ENCODE measurements at regions not wholly inside any gene's neighbourhood (a gene's known extent, or its start where the extent isn't known, plus 50 kb on each side); places are given as distances from the start of the nearest gene placed in this dataset.
"Not testable (repeated sequence)": the region's sequence is repeated elsewhere in the genome, so short reads cannot be mapped to it uniquely, and the experiment has no call there.

DNA sequence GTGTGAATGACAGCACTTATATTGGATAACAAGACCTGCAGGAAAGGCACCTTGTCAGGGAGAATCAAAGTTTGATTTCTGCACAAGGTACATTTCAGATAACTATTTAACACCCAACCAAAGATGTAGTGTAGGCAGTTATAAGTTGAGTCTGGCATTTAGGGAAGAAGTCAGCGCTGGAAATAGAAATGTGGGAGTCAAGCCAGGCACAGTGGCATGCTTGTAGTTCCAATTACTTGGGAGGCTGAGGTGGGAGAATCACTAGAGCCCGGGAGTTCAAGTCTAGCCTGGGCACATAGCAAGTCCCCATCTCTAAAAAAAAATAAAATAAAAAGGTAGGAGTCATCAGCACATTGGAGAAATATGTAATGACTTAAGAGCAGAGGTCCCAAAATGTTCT lies 295.1 kb downstream of the ZNF674 start:
- H3K27ac ChIP-seq = no peak overlapping the region
- no peak overlapping the region for H3K4me3 ChIP-seq

DNA sequence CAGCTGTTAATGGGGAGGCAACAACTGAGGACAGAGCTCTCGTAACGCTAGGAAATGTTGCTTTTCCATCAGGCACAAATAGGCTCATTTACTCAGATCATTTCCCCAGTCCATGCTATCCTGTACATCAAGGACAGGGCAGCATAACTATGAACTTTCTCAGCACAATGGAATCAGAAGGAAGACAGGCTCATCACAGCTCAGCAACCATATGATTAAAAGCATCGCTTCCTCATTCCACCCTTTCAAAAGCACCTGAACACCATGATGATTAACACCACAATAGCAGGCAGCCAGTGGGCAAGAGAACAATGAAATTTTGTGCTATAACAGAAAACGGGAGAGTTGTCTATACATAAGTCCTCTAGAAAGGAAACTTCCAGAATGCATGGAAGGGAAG lies 297.8 kb downstream of the ZNF674 start:
- Histone ChIP-seq H3K4me3 (no peak overlapping the region), H3K27ac (no peak overlapping the region)

DNA sequence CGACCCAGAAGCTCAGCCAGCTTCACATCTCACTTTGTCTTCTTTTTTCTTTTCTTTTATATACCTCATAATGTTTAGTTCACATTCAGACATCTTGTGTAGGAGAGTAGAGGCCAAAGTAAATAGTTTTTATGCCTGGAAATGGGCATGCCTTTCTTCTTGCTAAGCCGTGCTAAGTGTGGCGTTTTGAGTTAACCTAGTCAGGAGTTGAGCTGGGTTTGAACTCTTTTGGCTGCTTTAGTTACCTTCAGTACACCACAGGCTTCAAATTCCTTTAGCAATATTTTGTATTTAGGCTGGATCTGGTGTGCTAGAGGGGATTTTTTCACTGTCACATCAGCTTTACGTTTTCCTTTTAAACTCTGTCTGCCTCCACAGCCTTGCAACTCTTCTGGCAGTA lies 300.8 kb downstream of the ZNF674 start:
- no peak overlapping the region for H3K27ac ChIP-seq

DNA sequence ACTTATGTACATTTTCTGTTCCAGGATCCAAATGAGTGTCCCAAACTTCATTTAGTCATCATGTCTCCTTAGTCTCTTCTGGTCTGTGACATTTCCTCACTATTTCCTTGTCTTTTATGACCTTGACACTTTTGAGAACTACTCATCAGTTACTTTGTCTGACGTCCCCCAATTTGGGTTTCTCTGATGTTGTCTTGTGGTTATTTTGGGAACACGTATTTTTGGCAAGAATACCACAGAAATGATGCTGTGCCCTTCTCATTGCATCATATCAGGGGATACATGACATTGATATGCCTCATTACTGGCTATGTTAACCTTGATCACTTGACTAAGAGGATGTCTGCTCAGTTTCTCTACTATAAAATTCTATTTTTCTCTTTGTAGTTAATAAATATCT lies 308.8 kb downstream of the ZNF674 start:
- Histone ChIP-seq H3K4me3 (no peak overlapping the region), H3K27ac (no peak overlapping the region)

More for the DNA sequence above, 300.8 kb downstream of the ZNF674 start:
- H3K4me3 ChIP-seq = no peak overlapping the region

DNA sequence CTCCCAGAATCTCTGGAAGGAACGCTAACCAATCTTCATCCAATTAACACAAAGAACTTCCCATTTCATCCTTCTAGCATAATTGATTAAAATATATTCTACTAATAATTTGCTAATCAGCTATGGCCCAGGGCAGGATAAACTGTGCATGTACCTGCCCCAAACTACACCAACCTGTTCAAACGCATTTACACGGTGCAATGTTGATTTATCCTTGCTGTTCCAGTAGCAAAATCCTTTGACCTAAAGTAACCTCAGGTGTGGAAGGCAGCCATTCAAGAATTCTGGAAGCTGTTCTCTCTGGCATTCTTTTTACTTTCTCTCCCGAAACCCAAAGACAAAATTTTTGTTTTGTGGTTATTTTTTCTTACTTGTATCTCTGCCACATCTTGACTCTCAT lies 309.4 kb downstream of the ZNF674 start:
- no peak overlapping the region for H3K27ac ChIP-seq
- H3K4me3 ChIP-seq = no peak overlapping the region

DNA sequence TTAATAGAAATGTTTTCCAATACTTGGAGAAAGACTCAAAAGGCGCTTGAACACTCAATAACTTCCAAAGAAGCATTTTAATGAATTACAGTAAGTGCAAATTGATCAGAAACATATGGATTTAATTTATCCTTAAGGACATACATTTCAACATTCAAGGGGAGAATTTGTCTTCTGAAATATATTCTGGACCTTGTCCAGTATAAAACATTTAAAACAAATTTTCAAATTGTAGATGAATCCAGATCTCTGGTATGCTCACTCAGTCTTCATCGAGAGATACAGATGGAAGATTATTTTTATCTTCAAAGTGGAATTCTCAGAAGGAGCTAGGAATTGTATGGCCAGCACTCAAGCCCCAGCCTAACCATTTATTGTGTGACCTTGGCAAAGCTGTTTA lies 310.4 kb downstream of the ZNF674 start:
- no peak overlapping the region for H3K27ac ChIP-seq
- H3K4me3 ChIP-seq = no peak overlapping the region

DNA sequence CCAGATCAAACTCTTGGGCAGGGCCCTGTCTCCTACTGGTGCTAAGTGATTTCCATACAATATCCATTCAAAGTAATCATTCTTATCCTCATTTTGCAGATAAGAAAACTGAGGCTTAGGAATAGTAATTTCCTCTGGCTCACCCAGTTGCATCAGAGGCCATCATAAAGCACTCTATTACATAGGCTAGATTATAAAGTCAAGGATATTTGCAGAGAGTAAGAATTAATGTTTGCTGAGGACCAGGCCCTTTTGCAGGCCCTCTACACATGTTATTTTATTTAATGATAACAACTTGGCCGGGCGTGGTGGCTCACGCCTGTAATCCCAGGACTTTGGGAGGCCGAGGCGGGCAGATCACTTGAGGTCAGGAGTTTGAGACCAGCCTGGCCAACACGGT lies 316.8 kb downstream of the ZNF674 start:
- Histone ChIP-seq H3K27ac (no peak overlapping the region), H3K4me3 (no peak overlapping the region)

DNA sequence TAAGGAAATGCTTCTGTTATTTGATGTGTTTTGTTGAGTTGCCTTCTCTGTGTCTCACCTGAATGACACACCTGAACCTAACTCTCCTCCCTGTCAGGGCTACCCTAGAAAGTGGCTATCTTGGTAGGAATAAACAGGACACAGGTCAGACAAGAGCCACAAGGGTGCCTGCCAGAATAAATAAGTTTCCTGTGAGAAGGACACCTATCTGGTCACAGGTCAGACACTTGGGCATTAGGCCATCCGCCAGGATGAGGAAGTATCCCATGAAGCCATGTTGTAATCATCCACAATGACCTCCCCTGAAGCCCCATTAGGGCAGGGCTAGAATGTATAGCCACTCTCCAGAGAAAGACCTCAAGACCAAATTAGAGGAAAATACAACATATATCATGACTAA lies 318.8 kb downstream of the ZNF674 start:
- H3K4me3 ChIP-seq = no peak overlapping the region
- H3K27ac ChIP-seq = no peak overlapping the region

DNA sequence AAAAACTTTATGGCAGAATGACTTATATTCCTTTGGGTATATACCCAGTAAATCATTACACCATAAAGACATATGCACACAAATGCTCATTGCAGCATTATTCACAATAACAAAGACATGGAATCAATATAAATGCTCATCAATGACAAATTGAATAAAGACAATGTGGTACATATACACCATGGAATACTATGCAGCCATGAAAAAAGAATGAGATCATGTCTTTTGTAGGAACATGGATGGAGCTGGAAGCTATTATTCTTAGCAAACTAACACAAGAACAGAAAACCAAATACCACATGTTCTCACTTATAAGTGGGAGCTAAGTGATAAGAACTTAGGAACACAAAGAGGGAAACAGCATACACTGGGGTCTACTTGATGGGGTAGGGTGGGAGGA lies 321.7 kb downstream of the ZNF674 start:
- H3K4me3 ChIP-seq, H3K27ac ChIP-seq: not testable (repeated sequence)

DNA sequence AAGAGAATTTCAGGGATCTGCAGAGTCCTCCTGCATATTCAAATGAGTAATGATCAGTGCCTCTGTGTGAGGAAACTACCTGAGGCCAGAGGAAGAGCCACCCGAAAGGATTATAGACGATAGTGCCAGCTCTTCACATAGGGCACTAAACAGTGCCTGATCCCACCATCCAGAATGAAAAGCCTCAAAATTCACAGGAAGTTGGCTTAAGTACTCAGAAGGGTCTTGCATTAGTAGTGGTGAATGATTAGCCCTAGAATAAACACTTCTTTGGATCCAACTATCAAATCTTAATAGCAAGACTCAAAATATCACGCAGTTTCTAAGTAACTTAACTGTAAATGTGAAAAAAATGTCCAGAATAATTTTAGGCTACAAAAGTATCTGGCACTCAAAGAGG lies 324.4 kb downstream of the ZNF674 start:
- H3K4me3 ChIP-seq = no peak overlapping the region
- no peak overlapping the region for H3K27ac ChIP-seq

DNA sequence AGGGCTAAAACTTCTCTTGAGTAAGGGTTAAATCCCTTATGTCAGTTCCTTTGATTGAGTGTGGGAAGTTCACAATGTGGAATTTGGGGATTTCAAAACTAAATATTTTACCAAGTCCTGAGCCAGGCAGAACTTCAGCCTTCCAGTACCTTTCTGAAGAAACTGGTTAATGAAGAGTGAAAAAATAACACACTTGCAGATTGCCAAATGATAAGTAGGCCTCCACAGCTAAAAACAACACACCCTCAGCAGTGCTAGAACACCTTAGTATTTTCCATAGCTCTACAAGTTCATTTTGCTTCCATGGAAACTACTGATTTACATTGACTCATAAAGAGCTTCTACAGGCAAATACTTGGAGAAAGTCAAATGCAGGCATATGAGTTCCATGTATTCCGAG lies 326.8 kb downstream of the ZNF674 start:
- Histone ChIP-seq H3K27ac (no peak overlapping the region), H3K4me3 (no peak overlapping the region)

DNA sequence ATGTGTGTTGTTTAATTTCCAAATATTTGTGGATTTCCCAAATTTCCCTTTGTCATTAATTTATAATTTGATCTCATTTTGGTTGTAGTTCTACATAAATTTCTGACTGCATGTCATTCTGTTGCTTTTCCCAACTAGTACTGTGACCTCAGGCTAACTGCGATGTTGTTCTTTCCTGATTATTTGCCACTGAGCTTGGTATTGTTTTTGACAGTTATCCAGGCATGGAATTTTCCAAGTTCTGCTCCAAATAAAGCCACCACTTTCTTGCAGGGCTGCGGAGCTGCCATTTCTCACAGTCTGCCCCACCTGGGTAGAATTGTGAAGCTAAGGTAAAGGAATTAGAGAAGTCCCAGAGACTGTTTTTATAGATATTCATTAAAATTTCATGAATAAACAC lies 328.8 kb downstream of the ZNF674 start:
- H3K4me3 ChIP-seq = no peak overlapping the region
- H3K27ac ChIP-seq = no peak overlapping the region

DNA sequence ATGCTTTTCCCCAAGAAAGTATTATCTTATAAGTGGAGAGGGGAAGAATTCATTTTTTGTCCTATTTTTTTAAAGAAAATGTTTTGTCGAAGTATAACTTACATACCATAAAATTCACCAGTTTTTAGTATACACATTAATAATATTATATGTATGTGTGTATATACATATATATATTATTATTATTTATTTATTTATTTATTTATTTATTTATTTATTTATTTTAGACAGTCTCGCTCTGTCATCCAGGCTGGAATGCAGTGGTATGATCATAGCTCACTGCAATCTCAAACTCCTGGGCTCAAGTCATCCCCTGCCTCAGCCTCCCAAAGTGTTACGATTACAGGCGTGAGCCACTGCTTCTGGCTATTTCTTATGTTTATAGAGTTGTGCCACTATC lies 334.1 kb downstream of the ZNF674 start:
- Histone ChIP-seq H3K27ac (no peak overlapping the region), H3K4me3 (no peak overlapping the region)

DNA sequence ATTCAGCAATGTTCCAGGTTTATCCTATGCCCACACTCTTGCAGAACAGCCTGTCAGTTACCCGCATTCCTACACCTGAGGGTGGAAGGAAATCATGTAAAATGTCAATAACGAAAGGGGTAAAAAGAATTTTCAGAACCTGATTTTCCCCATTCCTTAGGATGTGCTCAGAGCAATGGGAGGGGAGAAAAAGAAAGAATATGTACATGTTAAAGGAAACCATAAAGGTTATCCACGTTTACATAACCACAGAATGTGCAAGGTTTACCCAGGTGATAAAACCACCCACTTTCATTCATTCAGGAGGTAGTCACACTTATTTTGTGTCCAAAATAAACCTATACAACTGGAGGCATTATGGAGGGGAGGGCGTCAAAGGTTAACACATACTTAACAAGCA lies 335.5 kb downstream of the ZNF674 start:
- Histone ChIP-seq H3K27ac (no peak overlapping the region), H3K4me3 (no peak overlapping the region)

DNA sequence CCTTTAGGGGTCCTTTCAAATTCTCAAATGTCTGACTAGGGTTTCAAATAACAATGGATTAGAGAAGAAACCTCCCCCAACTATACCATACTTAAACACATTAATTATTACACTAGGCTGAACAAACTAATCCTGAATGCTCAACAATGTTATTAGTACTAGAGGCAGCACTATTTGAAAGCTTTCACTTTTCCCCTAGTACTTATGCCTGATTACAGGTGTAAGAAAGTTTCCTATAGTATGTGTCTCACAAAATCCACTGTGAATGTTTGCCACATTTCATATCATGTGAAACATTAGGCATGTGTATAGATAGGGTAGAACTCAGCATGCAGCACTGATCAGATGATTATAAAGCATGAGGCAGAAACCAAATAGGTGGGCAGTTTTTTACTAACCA lies 336.2 kb downstream of the ZNF674 start:
- Histone ChIP-seq H3K4me3 (no peak overlapping the region), H3K27ac (no peak overlapping the region)

DNA sequence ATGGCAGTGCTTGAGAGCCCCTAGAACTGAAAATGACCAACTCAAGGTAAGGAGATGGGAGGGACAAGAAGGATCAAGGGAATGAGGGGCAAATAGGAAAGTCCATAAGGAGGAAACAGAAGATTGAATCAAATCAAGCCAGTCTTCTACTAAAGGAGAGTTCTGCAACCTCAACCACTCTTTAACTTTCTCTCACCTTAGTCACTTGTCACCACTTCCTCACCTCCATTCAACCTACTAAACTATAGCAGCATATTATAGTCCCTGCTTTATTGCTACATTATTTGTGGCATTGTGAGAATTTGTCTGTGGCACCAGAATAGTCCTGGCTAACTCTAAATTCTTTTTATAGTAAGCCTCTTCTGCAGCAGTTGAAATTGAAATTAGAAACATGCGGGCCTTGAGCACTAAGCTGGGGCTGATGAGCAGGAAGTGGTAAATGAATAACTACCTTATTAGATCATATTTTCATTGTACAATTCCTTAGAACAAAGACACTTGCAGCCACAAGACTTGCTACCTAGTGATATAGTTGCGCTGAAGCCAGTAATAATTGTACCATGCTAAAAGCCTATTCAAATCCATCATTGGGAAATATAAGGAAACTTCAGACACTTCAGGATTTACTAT lies 336.9 kb downstream of the ZNF674 start:
- H3K4me3 ChIP-seq = no peak overlapping the region
- H3K27ac ChIP-seq = no peak overlapping the region

DNA sequence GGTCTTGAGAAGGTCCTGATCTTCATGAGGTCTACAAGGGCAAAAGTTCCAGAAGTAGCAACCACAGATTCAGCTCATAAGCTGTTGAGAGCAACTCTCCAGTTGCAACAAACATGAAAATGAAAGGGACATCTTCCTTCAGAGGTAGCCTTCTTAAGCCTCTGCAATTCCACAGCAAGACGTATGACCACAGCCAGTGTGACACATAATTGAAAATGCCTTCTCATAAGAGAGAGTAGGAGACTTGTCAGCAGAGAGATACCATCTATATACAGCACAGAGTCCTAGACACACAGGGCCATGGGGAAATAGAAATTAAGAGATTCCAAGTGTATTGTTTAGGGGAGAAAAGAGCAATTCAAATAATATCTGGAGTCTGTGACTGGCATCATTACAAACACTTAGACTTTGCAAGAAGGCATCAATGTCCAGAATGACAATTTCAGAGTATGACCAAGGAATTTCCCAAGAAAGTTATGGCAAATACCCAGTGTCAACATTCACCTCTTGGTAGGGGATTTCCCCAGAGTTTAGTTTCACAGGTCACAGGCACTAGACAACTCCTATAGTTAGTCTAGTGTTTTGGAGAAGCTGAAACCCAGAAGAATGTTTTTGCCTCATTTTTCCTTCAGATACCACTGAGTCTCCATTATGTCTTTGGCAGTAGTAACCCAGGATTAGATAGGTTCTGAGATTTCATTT lies 340.3 kb downstream of the ZNF674 start:
- no peak overlapping the region for H3K4me3 ChIP-seq
- H3K27ac ChIP-seq = no peak overlapping the region

DNA sequence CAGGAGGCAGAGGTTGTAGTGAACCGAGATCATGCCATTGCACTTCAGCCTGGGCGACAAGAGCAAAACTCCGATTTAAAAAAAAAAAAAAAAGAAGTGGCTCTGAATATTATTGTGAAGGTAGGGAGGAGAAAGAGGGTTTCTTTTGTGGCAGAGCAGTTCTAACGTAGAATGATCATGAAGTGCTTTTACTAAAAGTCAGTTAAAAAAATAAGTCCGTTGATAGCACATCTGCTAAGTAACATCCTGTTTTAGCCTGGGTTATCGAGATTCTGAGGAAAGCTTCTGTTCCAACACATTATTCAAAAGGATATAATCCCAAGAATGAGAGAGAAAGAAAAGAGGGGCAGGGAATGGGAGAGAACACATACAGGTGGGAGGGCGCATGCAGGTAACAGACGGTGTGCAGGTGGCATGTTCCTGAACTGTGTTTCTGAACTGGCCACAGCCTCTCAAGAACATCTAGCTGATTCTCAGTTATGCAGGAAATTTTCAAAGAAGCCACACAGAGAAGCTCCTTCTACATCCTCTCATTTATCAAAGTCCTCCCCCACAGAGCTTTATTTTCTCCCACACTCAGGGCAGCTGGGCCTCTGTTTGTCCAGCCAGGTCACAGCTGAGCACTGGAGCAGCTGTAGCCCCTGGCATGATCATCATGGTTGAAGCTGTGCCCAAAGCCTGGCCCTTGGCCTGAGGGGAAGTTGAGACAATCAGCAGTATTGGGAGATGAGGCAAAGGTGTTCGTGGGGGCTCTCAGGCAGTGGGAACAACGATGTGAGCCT lies 342.3 kb downstream of the ZNF674 start:
- Histone ChIP-seq H3K27ac (no peak overlapping the region), H3K4me3 (no peak overlapping the region)

DNA sequence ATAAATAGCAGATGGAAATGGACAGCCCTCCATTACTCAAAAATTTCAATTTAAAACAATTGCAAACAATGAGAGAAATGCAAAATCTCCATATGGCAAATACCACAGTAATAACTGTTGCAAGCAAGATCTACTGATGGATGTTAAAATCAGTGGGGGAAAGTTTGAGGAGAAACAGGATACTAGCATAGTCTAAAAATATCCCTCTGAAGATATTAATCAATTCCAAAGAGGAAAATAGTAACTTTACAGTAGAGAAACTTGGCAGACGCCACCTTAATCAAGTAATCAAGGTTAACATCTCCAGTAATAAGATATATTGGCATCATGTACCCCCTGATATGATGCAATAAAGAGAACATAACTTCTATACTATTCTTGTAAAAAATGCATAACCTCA lies 344.8 kb downstream of the ZNF674 start:
- H3K27ac ChIP-seq = no peak overlapping the region
- H3K4me3 ChIP-seq = no peak overlapping the region

DNA sequence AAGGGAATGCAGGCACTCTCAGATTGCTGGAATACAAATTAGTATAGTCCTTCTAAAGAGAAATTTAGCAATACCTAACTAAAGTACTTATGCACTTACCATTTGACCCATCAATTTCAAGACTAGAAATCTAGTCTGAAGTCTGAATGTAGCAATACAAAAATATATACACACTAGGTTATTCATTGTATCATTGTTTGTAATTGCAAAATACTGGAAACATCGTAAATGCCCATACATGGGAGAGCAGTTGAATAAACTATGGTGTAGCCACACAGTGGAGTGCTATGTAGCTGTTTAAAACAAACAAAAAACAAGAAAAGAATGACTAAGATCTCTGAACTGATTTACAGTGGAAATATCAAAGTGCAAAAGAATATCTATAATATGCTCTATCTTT lies 346.4 kb downstream of the ZNF674 start:
- no peak overlapping the region for H3K4me3 ChIP-seq
- H3K27ac ChIP-seq = no peak overlapping the region

DNA sequence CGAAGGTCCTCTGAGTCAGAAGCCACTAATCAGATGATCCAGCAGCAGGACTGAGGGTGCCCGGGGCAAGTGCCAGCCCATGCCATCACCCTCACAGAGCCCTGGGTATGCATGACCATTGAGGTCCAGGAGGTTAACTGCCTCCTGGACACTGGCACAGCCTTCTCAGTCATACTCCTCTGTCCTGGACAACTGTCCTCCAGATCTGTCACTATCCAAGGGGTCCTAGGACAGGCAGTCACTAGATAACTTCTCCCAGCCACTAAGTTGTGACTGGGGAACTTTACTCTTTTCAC lies 358.5 kb downstream of the ZNF674 start:
- H3K27ac ChIP-seq = peak overlapping the region in 4 of 21 experiments; percentile 17 to 33 (median 22)
- H3K4me3 ChIP-seq = not testable (repeated sequence)

Data from skin epidermis (tissue), 12 donors.